GM21423 (cell line): ENCODE measurements at regions not wholly inside any gene's neighbourhood (a gene's known extent, or its start where the extent isn't known, plus 50 kb on each side); places are given as distances from the start of the nearest gene placed in this dataset.
"Not testable (repeated sequence)": the region's sequence is repeated elsewhere in the genome, so short reads cannot be mapped to it uniquely, and the experiment has no call there.

ENCODE experiments used
- ATAC-seq: cut with Tn5 transposase; IDR thresholded peaks from one replicate; pipeline ENCODE4 v1.9.1; 2021; ENCODE audit warnings: mild to moderate bottlenecking, moderate library complexity; ENCODE audit not compliant: unreplicated experiment

GRCh38 chr14:89537911-89538310, 120.9 kb upstream of the FOXN3 start:
- ATAC-seq, result no peak

GRCh38 chr14:89534902-89535685, 118.1 kb upstream of the FOXN3 start:
- no peak for ATAC-seq

GRCh38 chr14:89533766-89534165, 116.7 kb upstream of the FOXN3 start:
- no peak for ATAC-seq

GRCh38 chr14:89533136-89533535, 116.1 kb upstream of the FOXN3 start:
- ATAC-seq, result no peak

- ATAC-seq, result no peak
Observed at GRCh38 chr14:89531661-89532335, 114.8 kb upstream of the FOXN3 start.

- ATAC-seq, result no peak
Observed at GRCh38 chr14:89524990-89525667, 108.1 kb upstream of the FOXN3 start.

GRCh38 chr14:89524412-89524811, 107.4 kb upstream of the FOXN3 start:
- no peak for ATAC-seq

GRCh38 chr14:89521988-89522387, 105.0 kb upstream of the FOXN3 start:
- no peak for ATAC-seq

- no peak for ATAC-seq
Observed at GRCh38 chr14:89519040-89519439, 102.0 kb upstream of the FOXN3 start.

- ATAC-seq, result no peak
Observed at GRCh38 chr14:89516173-89516572, 99.1 kb upstream of the FOXN3 start.

- ATAC-seq, result no peak
Observed at GRCh38 chr14:89514601-89515000, 97.6 kb upstream of the FOXN3 start.

GRCh38 chr14:89509891-89510290, 92.9 kb upstream of the FOXN3 start:
- ATAC-seq, result no peak

- ATAC-seq, result no peak
Observed at GRCh38 chr14:89508863-89509262, 91.8 kb upstream of the FOXN3 start.

- ATAC-seq, result no peak
Observed at GRCh38 chr14:89507926-89508460, 91.0 kb upstream of the FOXN3 start.

- ATAC-seq, result peak; percentile 30
Observed at GRCh38 chr14:89507521-89507920, 90.5 kb upstream of the FOXN3 start.

- ATAC-seq, result not testable (repeated sequence)
Observed at GRCh38 chr14:89506891-89507452, 89.9 kb upstream of the FOXN3 start.

GRCh38 chr14:89504602-89505313, 87.7 kb upstream of the FOXN3 start:
- ATAC-seq, result peak; percentile 78

GRCh38 chr14:89504091-89504490, 87.1 kb upstream of the FOXN3 start:
- no peak for ATAC-seq

- no peak for ATAC-seq
Observed at GRCh38 chr14:89503431-89503996, 86.5 kb upstream of the FOXN3 start.

- no peak for ATAC-seq
Observed at GRCh38 chr14:89502966-89503365, 85.9 kb upstream of the FOXN3 start.
